ENCODE measurements at regions not wholly inside any gene's neighbourhood (a gene's known extent, or its start where the extent isn't known, plus 50 kb on each side); places are given as distances from the start of the nearest gene placed in this dataset.

DNA sequence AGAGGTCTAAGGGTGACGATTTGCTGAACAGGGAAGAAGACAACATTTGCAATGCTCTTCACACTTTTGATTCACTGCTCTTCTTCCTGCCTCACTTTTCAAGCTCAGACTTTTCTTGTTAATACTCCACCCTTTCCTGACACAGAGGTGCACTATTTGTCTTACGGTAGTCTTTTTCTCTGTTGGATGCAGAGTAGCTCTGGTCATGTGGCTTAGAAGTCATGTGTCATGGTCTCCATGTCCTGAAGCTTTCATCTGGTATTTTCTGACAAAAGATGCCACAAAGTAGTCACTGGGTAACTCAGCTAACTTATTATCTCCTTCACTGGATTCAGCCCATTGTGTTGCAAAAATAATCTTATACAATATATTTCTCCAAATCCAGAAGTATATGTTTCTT lies 149.1 kb downstream of the TFEC start:
- no peak for TF ChIP-seq POLR2A (IDR thresholded peaks at IDR 0.05)
- TF ChIP-seq, protein P1, sequence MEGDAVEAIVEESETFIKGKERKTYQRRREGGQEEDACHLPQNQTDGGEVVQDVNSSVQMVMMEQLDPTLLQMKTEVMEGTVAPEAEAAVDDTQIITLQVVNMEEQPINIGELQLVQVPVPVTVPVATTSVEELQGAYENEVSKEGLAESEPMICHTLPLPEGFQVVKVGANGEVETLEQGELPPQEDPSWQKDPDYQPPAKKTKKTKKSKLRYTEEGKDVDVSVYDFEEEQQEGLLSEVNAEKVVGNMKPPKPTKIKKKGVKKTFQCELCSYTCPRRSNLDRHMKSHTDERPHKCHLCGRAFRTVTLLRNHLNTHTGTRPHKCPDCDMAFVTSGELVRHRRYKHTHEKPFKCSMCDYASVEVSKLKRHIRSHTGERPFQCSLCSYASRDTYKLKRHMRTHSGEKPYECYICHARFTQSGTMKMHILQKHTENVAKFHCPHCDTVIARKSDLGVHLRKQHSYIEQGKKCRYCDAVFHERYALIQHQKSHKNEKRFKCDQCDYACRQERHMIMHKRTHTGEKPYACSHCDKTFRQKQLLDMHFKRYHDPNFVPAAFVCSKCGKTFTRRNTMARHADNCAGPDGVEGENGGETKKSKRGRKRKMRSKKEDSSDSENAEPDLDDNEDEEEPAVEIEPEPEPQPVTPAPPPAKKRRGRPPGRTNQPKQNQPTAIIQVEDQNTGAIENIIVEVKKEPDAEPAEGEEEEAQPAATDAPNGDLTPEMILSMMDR (IDR thresholded peaks at IDR 0.05), result no peak
